Smooth muscle cell (in vitro differentiated cells): ENCODE measurements at regions not wholly inside any gene's neighbourhood (a gene's known extent, or its start where the extent isn't known, plus 50 kb on each side); places are given as distances from the start of the nearest gene placed in this dataset.

Experiments
- DNase-seq: peaks from one replicate; lab custom pipeline; 2025; ENCODE audit not compliant: unreplicated experiment; lab: John Stamatoyannopoulos, UW
- H2AFZ ChIP-seq: fragments of 200-600 bp; sonication (generic); 2 replicates; pipeline ENCODE4 v1.6.0; 2016; ENCODE audit warnings: antibody characterized with exemption, low read depth, mild to moderate bottlenecking
- H3F3A ChIP-seq: fragments of 200-600 bp; sonication (generic); 2 replicates; pipeline ENCODE4 v1.6.0; 2017; ENCODE audit warnings: antibody characterized with exemption, low read depth
- H3K27ac ChIP-seq: fragments of 200-600 bp; sonication (generic); 2 replicates; pipeline ENCODE4 v1.5.1; 2016; ENCODE audit warnings: low read depth, mild to moderate bottlenecking
- H3K27me3 ChIP-seq: fragments of 200-600 bp; sonication (generic); 2 replicates; pipeline ENCODE4 v1.6.1; 2016; ENCODE audit warnings: low read depth, mild to moderate bottlenecking
- H3K36me3 ChIP-seq: fragments of 200-600 bp; sonication (generic); 2 replicates; pipeline ENCODE4 v1.5.1; 2016; ENCODE audit warnings: low read depth
- H3K4me1 ChIP-seq: fragments of 200-600 bp; sonication (generic); 2 replicates; pipeline ENCODE4 v1.5.1; 2016; ENCODE audit warnings: low read depth
- H3K4me2 ChIP-seq: fragments of 200-600 bp; sonication (generic); 2 replicates; pipeline ENCODE4 v1.6.0; 2016; ENCODE audit warnings: mild to moderate bottlenecking
- H3K4me3 ChIP-seq: fragments of 200-600 bp; sonication (generic); 2 replicates; pipeline ENCODE4 v1.5.1; 2016; ENCODE audit warnings: mild to moderate bottlenecking
- H3K79me2 ChIP-seq: fragments of 200-600 bp; sonication (generic); 2 replicates; pipeline ENCODE4 v1.6.0; 2016; ENCODE audit warnings: low read depth, mild to moderate bottlenecking
- H3K9ac ChIP-seq: fragments of 200-600 bp; sonication (generic); 2 replicates; pipeline ENCODE4 v1.6.0; 2016; ENCODE audit warnings: low read depth
- H3K9me3 ChIP-seq: fragments of 200-600 bp; sonication (generic); replicated peaks from 2 replicates; pipeline ENCODE4 v1.5.1; 2016; ENCODE audit warnings: low read depth
- H4K20me1 ChIP-seq: fragments of 200-600 bp; sonication (generic); 2 replicates; pipeline ENCODE4 v1.6.0; 2016; ENCODE audit warnings: low read depth
- WGBS: methylation state at CpG from one replicate; pipeline ENCODE4 v1.1.7; 2016; ENCODE audit warnings: low lambda C conversion rate; 5-methylcytosine and 5-hydroxymethylcytosine counted together
- TF ChIP-seq, protein P1 (sequence below): fragments of 200-600 bp; sonication (generic); IDR thresholded peaks from 2 replicates; pipeline ENCODE4 v1.5.1; 2017; ENCODE audit warnings: borderline replicate concordance, mild to moderate bottlenecking, antibody characterized with exemption; ENCODE audit not compliant: insufficient read depth, poor library complexity, severe bottlenecking

DNA sequence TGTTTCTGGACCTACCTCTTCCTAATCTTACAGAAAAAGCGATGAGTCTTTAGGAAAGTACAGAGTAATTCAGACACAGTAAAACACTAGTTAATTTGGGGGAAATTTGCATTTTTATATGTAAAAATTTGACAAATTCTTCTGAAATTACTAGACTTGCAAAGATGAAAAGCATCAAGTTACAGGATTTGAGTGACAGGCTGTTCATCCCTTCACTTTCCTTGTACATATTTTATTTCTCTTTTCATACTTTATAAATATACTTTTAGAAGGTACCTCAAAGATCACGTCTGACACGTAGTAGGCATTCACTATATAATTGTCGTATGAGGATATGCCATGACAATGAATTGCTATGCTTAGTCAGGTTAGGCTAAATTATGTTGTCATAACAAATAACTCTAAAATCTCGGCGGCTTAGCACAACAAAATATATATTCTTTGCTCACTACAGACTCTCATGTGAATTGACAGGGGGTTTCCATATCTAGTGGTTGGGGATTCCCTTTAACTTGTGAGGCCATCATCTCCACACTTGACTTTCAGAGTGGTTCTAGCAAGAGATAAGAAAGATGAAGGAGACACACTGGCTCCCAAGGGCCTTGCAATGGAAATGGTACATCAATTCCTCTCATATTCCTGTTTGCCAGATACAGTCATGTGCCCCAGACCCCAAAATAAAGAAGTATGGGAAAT, 154.1 kb upstream of the TUT7 start:
- TF ChIP-seq, protein P1, sequence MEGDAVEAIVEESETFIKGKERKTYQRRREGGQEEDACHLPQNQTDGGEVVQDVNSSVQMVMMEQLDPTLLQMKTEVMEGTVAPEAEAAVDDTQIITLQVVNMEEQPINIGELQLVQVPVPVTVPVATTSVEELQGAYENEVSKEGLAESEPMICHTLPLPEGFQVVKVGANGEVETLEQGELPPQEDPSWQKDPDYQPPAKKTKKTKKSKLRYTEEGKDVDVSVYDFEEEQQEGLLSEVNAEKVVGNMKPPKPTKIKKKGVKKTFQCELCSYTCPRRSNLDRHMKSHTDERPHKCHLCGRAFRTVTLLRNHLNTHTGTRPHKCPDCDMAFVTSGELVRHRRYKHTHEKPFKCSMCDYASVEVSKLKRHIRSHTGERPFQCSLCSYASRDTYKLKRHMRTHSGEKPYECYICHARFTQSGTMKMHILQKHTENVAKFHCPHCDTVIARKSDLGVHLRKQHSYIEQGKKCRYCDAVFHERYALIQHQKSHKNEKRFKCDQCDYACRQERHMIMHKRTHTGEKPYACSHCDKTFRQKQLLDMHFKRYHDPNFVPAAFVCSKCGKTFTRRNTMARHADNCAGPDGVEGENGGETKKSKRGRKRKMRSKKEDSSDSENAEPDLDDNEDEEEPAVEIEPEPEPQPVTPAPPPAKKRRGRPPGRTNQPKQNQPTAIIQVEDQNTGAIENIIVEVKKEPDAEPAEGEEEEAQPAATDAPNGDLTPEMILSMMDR: no peak
- WGBS: 93% methylated on average over 6 of the region's 6 CpGs
- no peak overlapping the region for H3K4me3 ChIP-seq
- H2AFZ ChIP-seq: no peak overlapping the region
- H3K9me3 ChIP-seq: no peaks in the 10 kb centered on the region
- H3F3A ChIP-seq: no peaks in the 10 kb centered on the region
- DNase-seq: no peak
- no peak overlapping the region for H3K27ac ChIP-seq
- H3K9ac ChIP-seq: no peak overlapping the region
- H3K4me1 ChIP-seq: peaks cover 10% of the 10 kb centered on the region
- no peaks in the 10 kb centered on the region for H3K36me3 ChIP-seq
- no peaks in the 10 kb centered on the region for H3K79me2 ChIP-seq
- no peaks in the 10 kb centered on the region for H3K27me3 ChIP-seq
- H4K20me1 ChIP-seq: no peaks in the 10 kb centered on the region
- H3K4me2 ChIP-seq: no peak overlapping the region

DNA sequence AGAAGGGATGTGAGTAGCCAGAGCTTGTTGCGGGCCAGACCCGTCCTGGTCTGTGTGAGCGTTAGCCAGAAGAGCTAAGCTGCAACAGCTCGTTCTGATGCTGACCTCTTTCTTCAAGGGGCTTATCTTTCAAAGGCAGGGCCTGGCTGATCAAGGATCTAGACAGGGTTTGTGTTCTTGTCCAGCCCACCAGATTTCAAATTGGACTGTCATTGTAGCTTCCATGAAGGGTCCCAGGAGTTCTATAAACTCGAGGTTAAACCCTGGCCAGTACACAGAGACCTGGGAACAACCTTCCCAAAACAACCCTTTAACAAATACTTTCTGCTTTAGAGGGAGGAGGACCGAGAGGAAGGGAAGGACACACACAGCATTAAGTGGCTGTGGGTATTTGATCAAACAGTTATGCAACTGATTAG, 153.0 kb upstream of the TUT7 start:
- no peaks in the 10 kb centered on the region for H3K36me3 ChIP-seq
- H3K4me2 ChIP-seq: peak overlapping the region; percentile 2
- 21% methylated on average over 6 of the region's 6 CpGs for WGBS
- DNase-seq: no peak
- H3K27ac ChIP-seq: peak overlapping the region; percentile 28
- no peaks in the 10 kb centered on the region for H3K79me2 ChIP-seq
- no peaks in the 10 kb centered on the region for H3F3A ChIP-seq
- no peaks in the 10 kb centered on the region for H3K9me3 ChIP-seq
- H3K4me3 ChIP-seq: no peak overlapping the region
- peaks cover 10% of the 10 kb centered on the region for H3K4me1 ChIP-seq
- peak overlapping the region; percentile 66 for H2AFZ ChIP-seq
- H3K27me3 ChIP-seq: no peaks in the 10 kb centered on the region
- H3K9ac ChIP-seq: no peak overlapping the region
- TF ChIP-seq, protein P1: no peak
- H4K20me1 ChIP-seq: no peaks in the 10 kb centered on the region

DNA sequence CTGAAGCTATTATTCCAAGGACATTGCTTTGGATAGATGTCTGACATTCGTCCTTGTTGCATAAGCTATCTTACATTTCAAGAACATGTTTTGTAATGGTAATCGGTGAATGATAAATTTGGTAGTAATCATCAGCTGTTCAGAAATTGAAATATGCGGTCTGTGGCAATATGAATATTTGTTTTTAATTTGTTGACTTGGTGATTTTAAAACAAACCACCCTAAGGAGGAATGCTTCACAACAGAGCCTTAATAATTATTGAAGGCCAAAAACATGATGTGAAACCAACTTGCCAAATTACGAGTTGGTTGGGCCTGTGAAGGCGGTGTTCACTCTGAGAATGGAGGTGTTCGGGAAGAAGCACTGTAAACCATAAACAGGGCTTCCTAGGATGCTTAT, 149.7 kb upstream of the TUT7 start:
- Histone ChIP-seq H3K79me2 (no peaks in the 10 kb centered on the region), H3K4me2 (no peak overlapping the region), H3K9ac (no peak overlapping the region), H2AFZ (no peak overlapping the region), H3F3A (no peaks in the 10 kb centered on the region), H3K4me1 (peaks cover 10% of the 10 kb centered on the region), H3K27me3 (no peaks in the 10 kb centered on the region), H3K27ac (no peak overlapping the region), H3K9me3 (no peaks in the 10 kb centered on the region), H3K4me3 (no peak overlapping the region), H4K20me1 (no peaks in the 10 kb centered on the region), H3K36me3 (no peaks in the 10 kb centered on the region)
- 100% methylated on average over 6 of the region's 6 CpGs for WGBS
- no peak for DNase-seq
- TF ChIP-seq, protein P1: no peak

DNA sequence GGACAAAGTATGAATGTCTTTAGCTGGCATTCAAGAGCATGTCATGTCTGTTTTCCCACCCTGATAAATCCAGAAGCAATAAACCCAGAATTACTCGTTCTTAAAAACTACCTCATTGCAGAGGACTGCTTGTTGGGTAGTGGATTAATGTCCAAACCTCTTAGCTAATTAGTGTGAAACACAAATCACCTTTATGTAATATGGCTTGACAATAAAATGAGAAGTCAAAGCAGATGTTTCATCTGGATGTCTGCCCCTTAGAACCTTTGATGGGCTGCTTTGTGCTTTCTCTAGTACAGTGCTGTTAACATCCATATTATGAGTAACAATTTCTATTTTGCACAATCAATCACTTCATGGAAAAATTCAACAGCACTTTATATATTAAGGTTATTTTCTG, 149.1 kb upstream of the TUT7 start:
- 38% methylated on average over 1 of the region's 1 CpG for WGBS
- H3K4me1 ChIP-seq: peaks cover 10% of the 10 kb centered on the region
- DNase-seq: no peak
- H3K27ac ChIP-seq: no peak overlapping the region
- TF ChIP-seq, protein P1: no peak
- no peaks in the 10 kb centered on the region for H3K27me3 ChIP-seq
- no peaks in the 10 kb centered on the region for H3K9me3 ChIP-seq
- H3K4me2 ChIP-seq: no peak overlapping the region
- H4K20me1 ChIP-seq: no peaks in the 10 kb centered on the region
- H3K9ac ChIP-seq: no peak overlapping the region
- no peak overlapping the region for H3K4me3 ChIP-seq
- no peaks in the 10 kb centered on the region for H3K79me2 ChIP-seq
- no peaks in the 10 kb centered on the region for H3F3A ChIP-seq
- H2AFZ ChIP-seq: no peak overlapping the region
- no peaks in the 10 kb centered on the region for H3K36me3 ChIP-seq
